ENCODE measurements at regions not wholly inside any gene's neighbourhood (a gene's known extent, or its start where the extent isn't known, plus 50 kb on each side); places are given as distances from the start of the nearest gene placed in this dataset.

DNA sequence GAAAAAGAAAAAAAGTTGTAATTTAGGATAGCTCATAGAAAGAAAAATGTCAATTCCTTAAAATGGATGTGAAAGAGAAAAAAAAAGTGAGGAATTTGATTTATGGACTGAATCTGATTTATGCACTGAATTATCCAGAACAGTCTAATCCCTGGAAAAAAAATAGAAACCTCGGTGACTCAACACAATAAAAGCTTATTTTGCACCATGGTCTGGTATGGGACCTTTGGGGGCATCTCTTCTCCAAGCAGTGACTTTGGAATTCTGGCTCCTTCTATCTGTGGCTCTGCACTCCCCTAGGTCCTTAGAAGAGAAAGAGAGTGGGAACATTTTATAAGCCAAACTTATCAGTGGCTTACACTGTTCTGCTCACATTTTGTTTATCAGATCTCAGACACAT lies 471.7 kb upstream of the B3GALT2 start:
- no peaks in the 10 kb centered on the region for H3K4me1 ChIP-seq (ENCODE audit: control insufficient read depth, insufficient read depth, low read length)
- H3K36me3 ChIP-seq (ENCODE audit: control insufficient read depth, insufficient read depth, low read length), result no peaks in the 10 kb centered on the region
- H3K4me3 ChIP-seq (ENCODE audit: low read length), result no peak overlapping the region
- no peaks in the 10 kb centered on the region for H3K27me3 ChIP-seq (ENCODE audit: control insufficient read depth, insufficient read depth, low read length)
- H3K9me3 ChIP-seq (ENCODE audit: control insufficient read depth, low read length), result no peaks in the 10 kb centered on the region
- H3K9ac ChIP-seq (ENCODE audit: low read length), result no peak overlapping the region

DNA sequence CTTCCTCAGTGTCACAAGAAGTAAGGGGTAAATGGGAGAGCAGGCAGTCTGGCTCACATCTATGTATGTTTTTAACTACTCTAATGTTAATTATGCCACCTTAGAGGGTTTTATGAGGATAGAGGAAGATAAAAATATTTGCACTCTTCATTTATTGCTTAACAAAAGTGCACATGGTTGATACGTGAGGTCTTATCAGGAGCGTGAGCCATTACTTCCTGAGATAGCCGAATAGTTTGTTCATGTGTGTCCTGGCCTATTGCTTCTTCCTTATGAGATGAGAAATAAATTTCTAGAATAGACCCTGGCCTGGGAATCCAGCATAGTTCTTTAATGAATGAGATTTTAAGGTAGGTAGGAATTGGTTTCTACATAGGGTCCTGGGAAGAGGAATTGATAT lies 471.1 kb upstream of the B3GALT2 start:
- H3K4me1 ChIP-seq (ENCODE audit: control insufficient read depth, insufficient read depth, low read length), result no peaks in the 10 kb centered on the region
- no peaks in the 10 kb centered on the region for H3K9me3 ChIP-seq (ENCODE audit: control insufficient read depth, low read length)
- no peaks in the 10 kb centered on the region for H3K36me3 ChIP-seq (ENCODE audit: control insufficient read depth, insufficient read depth, low read length)
- no peaks in the 10 kb centered on the region for H3K27me3 ChIP-seq (ENCODE audit: control insufficient read depth, insufficient read depth, low read length)
- H3K9ac ChIP-seq (ENCODE audit: low read length), result no peak overlapping the region
- H3K4me3 ChIP-seq (ENCODE audit: low read length), result no peak overlapping the region

- Histone ChIP-seq H3K4me1 (ENCODE audit: control insufficient read depth, insufficient read depth, low read length) (no peaks in the 10 kb centered on the region), H3K27me3 (ENCODE audit: control insufficient read depth, insufficient read depth, low read length) (no peaks in the 10 kb centered on the region), H3K36me3 (ENCODE audit: control insufficient read depth, insufficient read depth, low read length) (no peaks in the 10 kb centered on the region), H3K9me3 (ENCODE audit: control insufficient read depth, low read length) (no peaks in the 10 kb centered on the region), H3K9ac (ENCODE audit: low read length) (no peak overlapping the region), H3K4me3 (ENCODE audit: low read length) (no peak overlapping the region)
Observed at GRCh38 chr1:193656841-193657240, 470.4 kb upstream of the B3GALT2 start.

DNA sequence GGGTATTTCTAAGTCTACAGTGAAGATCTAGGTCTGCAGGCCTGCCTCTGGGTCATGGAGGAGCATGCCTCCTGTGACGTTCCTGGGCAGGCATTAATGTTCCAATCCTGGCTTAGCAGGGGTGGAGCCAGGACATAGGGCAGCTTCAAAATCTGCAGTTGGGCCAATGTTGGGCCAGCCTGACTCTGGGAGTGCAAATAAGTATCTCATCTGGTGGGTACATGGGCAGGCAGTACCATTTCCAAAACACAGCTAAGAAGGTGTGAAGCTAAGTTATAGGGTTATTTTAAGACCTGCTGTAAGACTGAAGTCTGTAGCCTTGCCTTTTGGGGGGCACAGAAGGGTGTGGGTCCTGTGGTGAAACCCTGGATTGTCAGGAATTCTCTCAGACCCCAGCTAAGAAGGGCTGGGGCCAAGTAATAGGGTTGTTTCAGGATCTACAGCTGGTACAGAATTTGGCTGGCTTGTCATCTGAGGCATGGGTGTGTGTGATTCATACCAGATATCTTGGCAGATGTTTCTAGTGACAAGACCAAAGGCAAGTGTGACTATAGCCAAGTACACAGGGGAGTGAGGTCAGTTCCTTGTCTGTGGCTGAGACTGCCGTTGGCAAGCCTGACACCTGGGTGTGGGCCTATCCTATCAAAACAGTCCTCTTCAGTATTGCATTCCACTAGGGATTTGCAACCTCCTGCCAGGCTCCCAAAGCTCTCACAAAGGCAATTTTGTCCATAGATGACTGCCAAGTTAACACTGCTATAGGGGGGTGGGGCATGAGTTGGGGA lies 468.7 kb upstream of the B3GALT2 start:
- H3K4me3 ChIP-seq (ENCODE audit: low read length), result no peak overlapping the region
- H3K9me3 ChIP-seq (ENCODE audit: control insufficient read depth, low read length), result no peaks in the 10 kb centered on the region
- no peaks in the 10 kb centered on the region for H3K36me3 ChIP-seq (ENCODE audit: control insufficient read depth, insufficient read depth, low read length)
- H3K27me3 ChIP-seq (ENCODE audit: control insufficient read depth, insufficient read depth, low read length), result no peaks in the 10 kb centered on the region
- no peak overlapping the region for H3K9ac ChIP-seq (ENCODE audit: low read length)
- H3K4me1 ChIP-seq (ENCODE audit: control insufficient read depth, insufficient read depth, low read length), result no peaks in the 10 kb centered on the region

GRCh38 chr1:193649587-193649986 lies 463.2 kb upstream of the B3GALT2 start:
- Histone ChIP-seq H3K4me3 (ENCODE audit: low read length) (no peak overlapping the region), H3K9ac (ENCODE audit: low read length) (no peak overlapping the region), H3K36me3 (ENCODE audit: control insufficient read depth, insufficient read depth, low read length) (no peaks in the 10 kb centered on the region), H3K9me3 (ENCODE audit: control insufficient read depth, low read length) (no peaks in the 10 kb centered on the region), H3K27me3 (ENCODE audit: control insufficient read depth, insufficient read depth, low read length) (no peaks in the 10 kb centered on the region), H3K4me1 (ENCODE audit: control insufficient read depth, insufficient read depth, low read length) (no peaks in the 10 kb centered on the region)

DNA sequence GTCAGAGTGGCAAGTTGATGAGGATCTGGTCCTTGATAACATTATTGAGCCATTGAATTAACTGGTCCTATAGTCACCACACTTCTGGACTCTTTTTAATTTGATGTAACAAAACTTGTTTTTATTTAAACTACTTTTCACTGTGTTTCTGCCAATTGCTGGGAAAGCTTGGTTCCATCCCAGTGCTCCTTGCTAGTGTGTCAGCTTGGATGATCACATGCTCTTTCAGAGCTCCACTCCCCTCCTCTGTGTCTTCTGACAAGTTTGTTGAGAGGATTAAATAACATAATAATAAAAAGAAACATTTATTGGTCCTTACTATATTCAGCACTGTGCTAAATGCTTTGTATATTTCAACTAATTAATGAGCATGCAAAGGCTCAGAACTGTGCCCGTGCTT lies 448.5 kb upstream of the B3GALT2 start:
- Histone ChIP-seq H3K4me3 (ENCODE audit: low read length) (no peak overlapping the region), H3K9ac (ENCODE audit: low read length) (no peak overlapping the region), H3K27me3 (ENCODE audit: control insufficient read depth, insufficient read depth, low read length) (no peaks in the 10 kb centered on the region), H3K9me3 (ENCODE audit: control insufficient read depth, low read length) (no peaks in the 10 kb centered on the region), H3K4me1 (ENCODE audit: control insufficient read depth, insufficient read depth, low read length) (no peaks in the 10 kb centered on the region), H3K36me3 (ENCODE audit: control insufficient read depth, insufficient read depth, low read length) (no peaks in the 10 kb centered on the region)

DNA sequence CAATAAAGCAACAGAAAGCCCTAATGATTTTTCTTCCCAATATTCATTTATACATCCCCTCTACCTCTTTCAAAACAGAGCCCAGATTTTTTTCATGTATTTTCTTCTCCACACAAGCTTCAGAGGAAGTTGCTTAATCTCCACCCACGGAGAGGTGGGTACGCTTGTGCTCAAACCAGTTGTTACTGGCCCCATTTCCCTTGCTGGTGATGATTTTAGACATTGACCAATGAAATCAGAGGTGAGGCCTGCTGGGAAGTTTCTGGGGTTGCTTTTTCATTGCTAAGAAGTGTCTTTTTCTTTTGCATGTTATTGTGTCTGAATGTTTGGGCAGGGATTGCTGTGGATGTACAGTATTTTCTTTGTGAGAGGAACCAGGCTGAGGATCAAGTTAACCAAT lies 448.1 kb upstream of the B3GALT2 start:
- Histone ChIP-seq H3K4me3 (ENCODE audit: low read length) (no peak overlapping the region), H3K36me3 (ENCODE audit: control insufficient read depth, insufficient read depth, low read length) (no peaks in the 10 kb centered on the region), H3K9me3 (ENCODE audit: control insufficient read depth, low read length) (no peaks in the 10 kb centered on the region), H3K9ac (ENCODE audit: low read length) (no peak overlapping the region), H3K4me1 (ENCODE audit: control insufficient read depth, insufficient read depth, low read length) (no peaks in the 10 kb centered on the region), H3K27me3 (ENCODE audit: control insufficient read depth, insufficient read depth, low read length) (no peaks in the 10 kb centered on the region)

DNA sequence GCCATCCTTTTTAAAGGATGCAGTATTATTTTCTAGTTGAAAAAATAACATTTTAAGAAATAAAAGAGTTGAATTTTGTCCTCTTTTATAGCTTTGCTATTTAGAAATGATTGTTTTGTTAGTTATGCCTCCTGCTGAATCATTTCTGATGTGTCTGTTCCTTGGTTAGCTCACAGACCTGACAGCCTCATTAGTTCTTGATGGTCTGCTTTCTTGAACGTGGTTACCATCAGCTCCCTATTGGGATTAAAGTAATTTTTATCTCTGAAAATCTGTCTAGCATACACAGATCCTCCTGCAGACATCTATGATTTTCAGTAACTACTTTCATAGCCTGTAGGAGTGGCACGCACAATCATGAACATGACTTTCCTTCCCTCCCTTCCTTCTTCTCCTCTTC lies 447.6 kb upstream of the B3GALT2 start:
- no peaks in the 10 kb centered on the region for H3K27me3 ChIP-seq (ENCODE audit: control insufficient read depth, insufficient read depth, low read length)
- H3K9ac ChIP-seq (ENCODE audit: low read length), result no peak overlapping the region
- no peaks in the 10 kb centered on the region for H3K4me1 ChIP-seq (ENCODE audit: control insufficient read depth, insufficient read depth, low read length)
- no peaks in the 10 kb centered on the region for H3K9me3 ChIP-seq (ENCODE audit: control insufficient read depth, low read length)
- H3K36me3 ChIP-seq (ENCODE audit: control insufficient read depth, insufficient read depth, low read length), result no peaks in the 10 kb centered on the region
- H3K4me3 ChIP-seq (ENCODE audit: low read length), result no peak overlapping the region

GRCh38 chr1:193633093-193633492 lies 446.7 kb upstream of the B3GALT2 start:
- no peaks in the 10 kb centered on the region for H3K27me3 ChIP-seq (ENCODE audit: control insufficient read depth, insufficient read depth, low read length)
- H3K9ac ChIP-seq (ENCODE audit: low read length), result no peak overlapping the region
- H3K9me3 ChIP-seq (ENCODE audit: control insufficient read depth, low read length), result no peaks in the 10 kb centered on the region
- H3K4me3 ChIP-seq (ENCODE audit: low read length), result no peak overlapping the region
- H3K4me1 ChIP-seq (ENCODE audit: control insufficient read depth, insufficient read depth, low read length), result no peaks in the 10 kb centered on the region
- no peaks in the 10 kb centered on the region for H3K36me3 ChIP-seq (ENCODE audit: control insufficient read depth, insufficient read depth, low read length)

GRCh38 chr1:193631306-193631705 lies 444.9 kb upstream of the B3GALT2 start:
- no peak overlapping the region for H3K4me3 ChIP-seq (ENCODE audit: low read length)
- no peaks in the 10 kb centered on the region for H3K36me3 ChIP-seq (ENCODE audit: control insufficient read depth, insufficient read depth, low read length)
- H3K27me3 ChIP-seq (ENCODE audit: control insufficient read depth, insufficient read depth, low read length), result no peaks in the 10 kb centered on the region
- no peak overlapping the region for H3K9ac ChIP-seq (ENCODE audit: low read length)
- H3K4me1 ChIP-seq (ENCODE audit: control insufficient read depth, insufficient read depth, low read length), result no peaks in the 10 kb centered on the region
- H3K9me3 ChIP-seq (ENCODE audit: control insufficient read depth, low read length), result no peaks in the 10 kb centered on the region

- H3K4me1 ChIP-seq (ENCODE audit: control insufficient read depth, insufficient read depth, low read length), result no peaks in the 10 kb centered on the region
- no peak overlapping the region for H3K4me3 ChIP-seq (ENCODE audit: low read length)
- H3K36me3 ChIP-seq (ENCODE audit: control insufficient read depth, insufficient read depth, low read length), result no peaks in the 10 kb centered on the region
- no peak overlapping the region for H3K9ac ChIP-seq (ENCODE audit: low read length)
- H3K27me3 ChIP-seq (ENCODE audit: control insufficient read depth, insufficient read depth, low read length), result no peaks in the 10 kb centered on the region
- no peaks in the 10 kb centered on the region for H3K9me3 ChIP-seq (ENCODE audit: control insufficient read depth, low read length)
Observed at GRCh38 chr1:193629875-193630274, 443.5 kb upstream of the B3GALT2 start.

GRCh38 chr1:193626695-193627094 lies 440.3 kb upstream of the B3GALT2 start:
- no peaks in the 10 kb centered on the region for H3K36me3 ChIP-seq (ENCODE audit: control insufficient read depth, insufficient read depth, low read length)

GRCh38 chr1:193625255-193625654 lies 438.8 kb upstream of the B3GALT2 start:
- Histone ChIP-seq H3K36me3 (ENCODE audit: control insufficient read depth, insufficient read depth, low read length) (no peaks in the 10 kb centered on the region), H3K9me3 (ENCODE audit: control insufficient read depth, low read length) (no peaks in the 10 kb centered on the region), H3K4me1 (ENCODE audit: control insufficient read depth, insufficient read depth, low read length) (no peaks in the 10 kb centered on the region), H3K27me3 (ENCODE audit: control insufficient read depth, insufficient read depth, low read length) (no peaks in the 10 kb centered on the region), H3K4me3 (ENCODE audit: low read length) (no peak overlapping the region), H3K9ac (ENCODE audit: low read length) (no peak overlapping the region)

More at GRCh38 chr1:193626695-193627094, 440.3 kb upstream of the B3GALT2 start:
- no peaks in the 10 kb centered on the region for H3K27me3 ChIP-seq (ENCODE audit: control insufficient read depth, insufficient read depth, low read length)
- no peaks in the 10 kb centered on the region for H3K4me1 ChIP-seq (ENCODE audit: control insufficient read depth, insufficient read depth, low read length)
- H3K9me3 ChIP-seq (ENCODE audit: control insufficient read depth, low read length), result no peaks in the 10 kb centered on the region
- no peak overlapping the region for H3K4me3 ChIP-seq (ENCODE audit: low read length)
- no peak overlapping the region for H3K9ac ChIP-seq (ENCODE audit: low read length)
